ENCODE measurements at regions not wholly inside any gene's neighbourhood (a gene's known extent, or its start where the extent isn't known, plus 50 kb on each side); places are given as distances from the start of the nearest gene placed in this dataset.

DNA sequence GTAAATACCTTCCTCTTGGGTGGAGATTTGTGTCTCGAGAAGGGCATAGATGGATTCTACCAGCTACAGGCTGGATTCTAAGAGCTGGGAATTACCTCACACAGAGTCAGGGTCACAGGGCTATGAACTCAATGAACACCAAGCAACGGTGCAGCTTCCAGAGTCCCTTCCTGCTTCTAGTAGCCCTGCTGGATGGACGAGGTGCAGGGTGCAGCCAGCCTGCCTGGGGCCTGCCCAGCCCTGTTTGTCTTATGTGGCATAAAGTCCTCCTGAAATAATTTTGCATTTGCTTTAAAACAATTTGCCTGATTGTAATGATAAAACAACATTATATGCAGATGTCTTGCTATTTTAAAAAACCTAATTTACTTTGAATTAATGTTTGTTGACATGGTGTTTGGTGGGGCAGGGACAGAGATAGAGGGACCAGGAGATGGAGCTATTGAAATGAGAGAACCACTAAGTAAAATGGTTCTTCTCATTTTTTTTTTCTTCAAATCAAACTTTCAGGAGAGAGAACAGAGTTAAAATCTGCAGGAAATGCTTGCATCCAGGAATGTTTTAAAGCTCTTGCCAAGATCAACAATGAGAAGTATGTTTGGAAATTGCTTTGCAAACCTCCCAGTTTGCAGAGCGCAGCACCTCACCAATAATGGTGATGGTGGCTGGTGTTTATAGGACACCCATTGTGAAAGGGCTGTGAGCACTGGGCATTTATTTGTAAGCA, 305.4 kb upstream of the PODXL start:
- Mint-ChIP-seq H3K9me3 (no peaks in the 10 kb centered on the region), H3K4me1 (peaks cover 6% of the 10 kb centered on the region; the same call in 1 of the 2 replicates), H3K27me3 (ENCODE audit: low read depth) (no peaks in the 10 kb centered on the region), H3K36me3 (no peaks in the 10 kb centered on the region), H3K27ac (no peak overlapping the region), H3K4me3 (no peak overlapping the region)
- TF ChIP-seq, protein P1, sequence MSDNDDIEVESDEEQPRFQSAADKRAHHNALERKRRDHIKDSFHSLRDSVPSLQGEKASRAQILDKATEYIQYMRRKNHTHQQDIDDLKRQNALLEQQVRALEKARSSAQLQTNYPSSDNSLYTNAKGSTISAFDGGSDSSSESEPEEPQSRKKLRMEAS (CRISPR knock-in tag; IDR thresholded peaks at IDR 0.05), result no peak
- no peak for TF ChIP-seq TEAD1 (CRISPR knock-in tag; IDR thresholded peaks at IDR 0.05)
- no peak for TF ChIP-seq TCF7 (CRISPR knock-in tag; IDR thresholded peaks at IDR 0.05; ENCODE audit: low read depth)
- no peak for TF ChIP-seq MYBL2 (CRISPR knock-in tag; IDR thresholded peaks at IDR 0.05)
- TF ChIP-seq ZNF423 (CRISPR knock-in tag; IDR thresholded peaks at IDR 0.05), result no peak
- ATAC-seq (no peak), DNase-seq (ENCODE audit: low spot score) (no peak)
- ChIA-PET POLR2A (no interaction called here), CTCF (interaction anchor here (0.7 to 5.0 kb wide), 7 partner anchors 20 to 390 kb away, joined by 3 to 46 read pairs (median 3); no protein-coding TSS in a partner anchor)

DNA sequence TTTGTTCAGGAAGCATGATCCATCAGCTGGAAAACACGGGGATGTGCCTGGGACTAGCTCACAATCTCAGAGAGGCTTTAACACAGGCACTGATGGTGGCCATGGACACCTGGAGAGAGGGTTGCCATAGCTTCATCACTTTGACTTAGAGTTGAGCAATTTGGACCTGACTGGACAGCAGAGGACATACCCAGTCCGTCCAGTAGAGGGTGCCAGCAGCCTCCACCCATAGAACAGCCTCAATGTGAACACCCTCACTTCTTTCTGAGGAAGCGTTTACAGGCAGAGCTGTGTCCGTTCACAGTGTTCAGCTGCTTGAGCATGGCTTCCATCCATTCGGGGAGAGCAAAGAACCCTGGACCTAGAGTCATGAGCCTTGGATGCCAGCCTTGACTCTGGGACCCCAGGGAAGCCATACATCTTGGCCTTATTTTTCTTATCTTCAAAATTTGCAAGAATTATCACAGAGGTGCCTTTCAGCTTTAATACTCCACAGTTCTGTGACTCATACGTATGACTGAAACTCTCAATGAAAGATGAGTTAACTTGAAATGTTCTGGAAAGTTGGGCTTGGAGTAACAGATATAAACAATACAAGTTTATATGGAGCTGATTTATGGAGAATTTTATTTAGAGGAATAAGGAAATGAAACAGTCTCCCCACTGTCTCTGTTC, 302.9 kb upstream of the PODXL start:
- ChIA-PET CTCF (interaction anchor here (0.5 to 5.0 kb wide), 94 partner anchors 9 to 963 kb away, joined by 3 to 124 read pairs (median 4); no protein-coding TSS in a partner anchor), POLR2A (interaction anchor here (0.6 kb wide), 1 partner anchor 430 kb away, joined by 3 read pairs; no protein-coding TSS in a partner anchor)
- Mint-ChIP-seq H3K4me1 (peaks cover 6% of the 10 kb centered on the region; the same call in 1 of the 2 replicates), H3K9me3 (peaks cover 16% of the 10 kb centered on the region), H3K4me3 (no peak overlapping the region), H3K27me3 (ENCODE audit: low read depth) (peaks cover 6% of the 10 kb centered on the region), H3K36me3 (peaks cover 5% of the 10 kb centered on the region), H3K27ac (no peak overlapping the region)
- ATAC-seq (peak; percentile 98), DNase-seq (ENCODE audit: low spot score) (peak; percentile 83)
- TF ChIP-seq, protein P2, sequence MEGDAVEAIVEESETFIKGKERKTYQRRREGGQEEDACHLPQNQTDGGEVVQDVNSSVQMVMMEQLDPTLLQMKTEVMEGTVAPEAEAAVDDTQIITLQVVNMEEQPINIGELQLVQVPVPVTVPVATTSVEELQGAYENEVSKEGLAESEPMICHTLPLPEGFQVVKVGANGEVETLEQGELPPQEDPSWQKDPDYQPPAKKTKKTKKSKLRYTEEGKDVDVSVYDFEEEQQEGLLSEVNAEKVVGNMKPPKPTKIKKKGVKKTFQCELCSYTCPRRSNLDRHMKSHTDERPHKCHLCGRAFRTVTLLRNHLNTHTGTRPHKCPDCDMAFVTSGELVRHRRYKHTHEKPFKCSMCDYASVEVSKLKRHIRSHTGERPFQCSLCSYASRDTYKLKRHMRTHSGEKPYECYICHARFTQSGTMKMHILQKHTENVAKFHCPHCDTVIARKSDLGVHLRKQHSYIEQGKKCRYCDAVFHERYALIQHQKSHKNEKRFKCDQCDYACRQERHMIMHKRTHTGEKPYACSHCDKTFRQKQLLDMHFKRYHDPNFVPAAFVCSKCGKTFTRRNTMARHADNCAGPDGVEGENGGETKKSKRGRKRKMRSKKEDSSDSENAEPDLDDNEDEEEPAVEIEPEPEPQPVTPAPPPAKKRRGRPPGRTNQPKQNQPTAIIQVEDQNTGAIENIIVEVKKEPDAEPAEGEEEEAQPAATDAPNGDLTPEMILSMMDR (IDR thresholded peaks at IDR 0.05), result peak; percentile 79
- TF ChIP-seq, protein P3, sequence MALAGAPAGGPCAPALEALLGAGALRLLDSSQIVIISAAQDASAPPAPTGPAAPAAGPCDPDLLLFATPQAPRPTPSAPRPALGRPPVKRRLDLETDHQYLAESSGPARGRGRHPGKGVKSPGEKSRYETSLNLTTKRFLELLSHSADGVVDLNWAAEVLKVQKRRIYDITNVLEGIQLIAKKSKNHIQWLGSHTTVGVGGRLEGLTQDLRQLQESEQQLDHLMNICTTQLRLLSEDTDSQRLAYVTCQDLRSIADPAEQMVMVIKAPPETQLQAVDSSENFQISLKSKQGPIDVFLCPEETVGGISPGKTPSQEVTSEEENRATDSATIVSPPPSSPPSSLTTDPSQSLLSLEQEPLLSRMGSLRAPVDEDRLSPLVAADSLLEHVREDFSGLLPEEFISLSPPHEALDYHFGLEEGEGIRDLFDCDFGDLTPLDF (CRISPR knock-in tag; IDR thresholded peaks at IDR 0.05), result no peak

DNA sequence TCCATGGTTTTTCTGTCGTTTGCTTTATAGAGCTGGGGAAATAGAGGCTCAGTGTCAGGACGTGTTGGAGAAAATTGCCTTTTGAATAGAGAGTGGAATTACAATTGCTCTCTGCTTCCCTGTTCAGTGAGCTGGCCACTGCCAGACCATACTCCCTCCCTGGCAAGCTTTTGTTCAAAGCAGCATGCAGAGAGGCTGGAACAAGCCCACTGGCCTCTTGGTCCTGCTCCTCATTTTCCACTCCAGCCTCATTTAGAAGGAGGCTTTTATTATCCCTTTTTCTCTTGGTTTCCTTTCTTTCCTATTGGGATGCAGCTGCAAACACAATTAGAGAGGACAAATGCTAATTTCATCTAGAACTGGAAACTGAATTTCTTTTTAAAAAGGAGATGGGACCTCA, 302.2 kb upstream of the PODXL start:
- Mint-ChIP-seq H3K9me3 (peaks cover 22% of the 10 kb centered on the region), H3K4me1 (peaks cover 6% of the 10 kb centered on the region; the same call in 1 of the 2 replicates), H3K36me3 (peaks cover 5% of the 10 kb centered on the region), H3K27me3 (ENCODE audit: low read depth) (peaks cover 6% of the 10 kb centered on the region), H3K27ac (no peak overlapping the region), H3K4me3 (no peak overlapping the region)
- TF ChIP-seq ZNF232 (CRISPR knock-in tag; IDR thresholded peaks at IDR 0.05), result no peak
- TF ChIP-seq FOXJ3 (CRISPR knock-in tag; IDR thresholded peaks at IDR 0.05; ENCODE audit: borderline replicate concordance), result no peak
- TF ChIP-seq TEAD4 (CRISPR knock-in tag; IDR thresholded peaks at IDR 0.05), result no peak
- TF ChIP-seq ZNF671 (CRISPR knock-in tag; IDR thresholded peaks at IDR 0.05), result no peak
- TF ChIP-seq ZNF219 (CRISPR knock-in tag; IDR thresholded peaks at IDR 0.05; ENCODE audit: borderline replicate concordance), result no peak
- no peak for TF ChIP-seq RORB (CRISPR knock-in tag; IDR thresholded peaks at IDR 0.05)
- no peak for TF ChIP-seq MYBL2 (CRISPR knock-in tag; IDR thresholded peaks at IDR 0.05)
- no peak for TF ChIP-seq PRRX2 (CRISPR knock-in tag; IDR thresholded peaks at IDR 0.05)
- CTCF ChIA-PET, result interaction anchor here (0.5 to 5.0 kb wide), 80 partner anchors 10 to 962 kb away, joined by 3 to 124 read pairs (median 5); no protein-coding TSS in a partner anchor
- DNase-seq (ENCODE audit: low spot score) (no peak), ATAC-seq (no peak)
- POLR2A ChIA-PET, result no interaction called here

DNA sequence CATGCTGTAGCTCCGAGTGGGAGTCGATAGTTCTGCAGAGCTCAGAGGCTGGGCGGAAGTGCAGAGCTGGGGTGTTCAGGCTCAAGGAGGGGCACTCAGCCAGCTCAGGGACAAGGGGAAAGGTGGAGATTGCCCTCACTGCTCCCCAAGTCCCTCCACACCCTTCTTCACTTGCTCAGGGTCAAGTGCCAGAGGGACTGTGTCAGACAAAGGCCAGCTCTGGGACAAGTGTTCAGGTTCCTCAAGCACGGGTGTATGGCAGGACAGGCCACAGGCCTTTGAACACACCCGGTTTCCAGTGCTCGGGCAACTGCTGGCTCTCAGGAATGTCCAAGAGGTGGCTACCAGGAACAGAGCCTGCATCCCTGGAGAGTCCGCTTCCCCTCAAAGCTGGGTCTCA, 293.0 kb upstream of the PODXL start:
- CTCF ChIA-PET, result interaction anchor here (0.6 to 3.9 kb wide), 8 partner anchors 8 to 160 kb away, joined by 3 to 35 read pairs (median 4); no protein-coding TSS in a partner anchor
- ATAC-seq (no peak), DNase-seq (ENCODE audit: low spot score) (no peak)
- Mint-ChIP-seq H3K4me1 (no peaks in the 10 kb centered on the region), H3K4me3 (no peak overlapping the region), H3K27ac (no peak overlapping the region), H3K27me3 (ENCODE audit: low read depth) (peaks cover 2% of the 10 kb centered on the region; the same call in 1 of the 2 replicates), H3K36me3 (no peaks in the 10 kb centered on the region), H3K9me3 (peaks cover 17% of the 10 kb centered on the region)
- POLR2A ChIA-PET, result no interaction called here
- TF ChIP-seq, protein P4, sequence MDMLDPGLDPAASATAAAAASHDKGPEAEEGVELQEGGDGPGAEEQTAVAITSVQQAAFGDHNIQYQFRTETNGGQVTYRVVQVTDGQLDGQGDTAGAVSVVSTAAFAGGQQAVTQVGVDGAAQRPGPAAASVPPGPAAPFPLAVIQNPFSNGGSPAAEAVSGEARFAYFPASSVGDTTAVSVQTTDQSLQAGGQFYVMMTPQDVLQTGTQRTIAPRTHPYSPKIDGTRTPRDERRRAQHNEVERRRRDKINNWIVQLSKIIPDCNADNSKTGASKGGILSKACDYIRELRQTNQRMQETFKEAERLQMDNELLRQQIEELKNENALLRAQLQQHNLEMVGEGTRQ (CRISPR knock-in tag; IDR thresholded peaks at IDR 0.05), result no peak
- TF ChIP-seq, protein P3 (CRISPR knock-in tag; IDR thresholded peaks at IDR 0.05), result no peak
- TF ChIP-seq, protein P5, sequence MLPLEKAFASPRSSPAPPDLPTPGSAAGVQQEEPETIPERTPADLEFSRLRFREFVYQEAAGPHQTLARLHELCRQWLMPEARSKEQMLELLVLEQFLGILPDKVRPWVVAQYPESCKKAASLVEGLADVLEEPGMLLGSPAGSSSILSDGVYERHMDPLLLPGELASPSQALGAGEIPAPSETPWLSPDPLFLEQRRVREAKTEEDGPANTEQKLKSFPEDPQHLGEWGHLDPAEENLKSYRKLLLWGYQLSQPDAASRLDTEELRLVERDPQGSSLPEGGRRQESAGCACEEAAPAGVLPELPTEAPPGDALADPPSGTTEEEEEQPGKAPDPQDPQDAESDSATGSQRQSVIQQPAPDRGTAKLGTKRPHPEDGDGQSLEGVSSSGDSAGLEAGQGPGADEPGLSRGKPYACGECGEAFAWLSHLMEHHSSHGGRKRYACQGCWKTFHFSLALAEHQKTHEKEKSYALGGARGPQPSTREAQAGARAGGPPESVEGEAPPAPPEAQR (CRISPR knock-in tag; IDR thresholded peaks at IDR 0.05), result no peak
- no peak for TF ChIP-seq SMAD4 (CRISPR knock-in tag; IDR thresholded peaks at IDR 0.05)
- no peak for TF ChIP-seq GTF2I (CRISPR knock-in tag; conservative IDR thresholded peaks at IDR 0.05)
- no peak for TF ChIP-seq ZNF232 (CRISPR knock-in tag; IDR thresholded peaks at IDR 0.05)
- TF ChIP-seq FOXP1 (CRISPR knock-in tag; IDR thresholded peaks at IDR 0.05; ENCODE audit: borderline replicate concordance), result no peak
- TF ChIP-seq IRF2 (CRISPR knock-in tag; IDR thresholded peaks at IDR 0.05; ENCODE audit: borderline replicate concordance, low read depth), result no peak
- no peak for TF ChIP-seq ZNF416 (CRISPR knock-in tag; IDR thresholded peaks at IDR 0.05)
